Panc1 (cell line): ENCODE measurements at regions not wholly inside any gene's neighbourhood (a gene's known extent, or its start where the extent isn't known, plus 50 kb on each side); places are given as distances from the start of the nearest gene placed in this dataset.

ENCODE experiments used
- ATAC-seq: fragments of 200-7000 bp; cut with Tn5 transposase; 2 replicates; pipeline ENCODE4 v1.9.1; 2020; ENCODE audit warnings: mild to moderate bottlenecking, moderate library complexity
- BruUV-seq: library from RNA; stranded (reverse); fragments of 400-500 nt; replicated peaks from 2 replicates; lab custom pipeline; 2021; lab: Mats Ljungman, UMichigan
- CTCF ChIA-PET: fragments of 300-600 bp; sonication (Branson Sonifier 250); formaldehyde crosslinking; loops from one replicate; lab custom pipeline; 2022; ENCODE audit warnings: antibody characterized with exemption; lab: Charles Lee
- POLR2A ChIA-PET: fragments of 300-600 bp; sonication (Branson Sonifier 250); formaldehyde crosslinking; loops from one replicate; lab custom pipeline; 2022; ENCODE audit warnings: antibody characterized with exemption; lab: Charles Lee
- DNase-seq: peaks from one replicate; pipeline ENCODE4 v3.0.0-alpha.2; 2010; ENCODE audit warnings: low read depth, low spot score
- H3K27ac ChIP-seq: 2 replicates; pipeline ENCODE4 v1.5.1; 2011; ENCODE audit warnings: mild to moderate bottlenecking, low read length, inconsistent platforms
- H3K27me3 ChIP-seq: fragments of 200-500 bp; sonication (Bioruptor generic); 2 replicates; pipeline ENCODE4 v1.6.0; 2014; ENCODE audit warnings: low read length, inconsistent platforms; ENCODE audit not compliant: control insufficient read depth, insufficient read depth
- H3K36me3 ChIP-seq: fragments of 200-500 bp; sonication (Bioruptor generic); 2 replicates; pipeline ENCODE4 v1.5.1; 2014; ENCODE audit warnings: inconsistent platforms, mild to moderate bottlenecking, low read length, moderate library complexity; ENCODE audit not compliant: control insufficient read depth, insufficient read depth
- H3K4me1 ChIP-seq: 2 replicates; pipeline ENCODE4 v1.5.1; 2011; ENCODE audit warnings: inconsistent platforms, mild to moderate bottlenecking, low read length, moderate library complexity; ENCODE audit not compliant: control insufficient read depth, insufficient read depth
- H3K4me3 ChIP-seq, 2 experiments: 2 replicates each; pipeline ENCODE4 v1.5.1; 2011 to 2012; ENCODE audit warnings: low read depth in 2 of 2, low read length in 2 of 2, mild to moderate bottlenecking in 2 of 2, inconsistent platforms in 1 of 2, moderate library complexity in 1 of 2
- H3K9me3 ChIP-seq: fragments of 200-500 bp; sonication (Bioruptor generic); 2 replicates; pipeline ENCODE4 v1.5.1; 2014; ENCODE audit warnings: low read depth, mild to moderate bottlenecking, inconsistent platforms, low read length, moderate library complexity; ENCODE audit not compliant: control insufficient read depth, insufficient read depth
- POLR2AphosphoS5 ChIP-seq: IDR thresholded peaks from 2 replicates; pipeline ENCODE4 v1.6.1; 2012; ENCODE audit warnings: mild to moderate bottlenecking, low read depth, low read length, moderate library complexity
- REST ChIP-seq, 2 experiments: IDR thresholded peaks; 2 replicates each; pipeline ENCODE4 v1.6.1; 2011 to 2012; ENCODE audit warnings: low read depth in 2 of 2, control low read depth in 1 of 2, low read length in 1 of 2, mild to moderate bottlenecking in 1 of 2, moderate library complexity in 1 of 2; ENCODE audit not compliant: insufficient read depth in 1 of 2
- SIN3A ChIP-seq: IDR thresholded peaks from 2 replicates; pipeline ENCODE4 v1.6.1; 2012; ENCODE audit warnings: low read depth, mild to moderate bottlenecking, low read length, moderate library complexity, borderline replicate concordance; ENCODE audit not compliant: insufficient read depth
- TCF7L2 ChIP-seq: IDR thresholded peaks from 2 replicates; pipeline ENCODE4 v1.6.1; 2011; ENCODE audit warnings: mild to moderate bottlenecking, low read depth, low read length, inconsistent platforms
- in situ Hi-C: cut with HindIII; loops from 2 replicates; pipeline ENCODE4 v1.10.0; 2016; ENCODE audit warnings: low sequenced_read_pairs, low pct_unique_long_range_greater_than_20kb
- intact Hi-C: fragments of 100-400 bp; cut with micrococcal nuclease; formaldehyde crosslinking; loops from one replicate; pipeline ENCODE4 v1.10.0; 2022; ENCODE audit not compliant: unreplicated experiment
- TF ChIP-seq, protein P1 (sequence below): fragments of 450-650 bp; IDR thresholded peaks from 2 replicates; pipeline ENCODE4 v1.5.1; 2017; ENCODE audit warnings: mild to moderate bottlenecking

- Histone ChIP-seq H3K27ac (no peak overlapping the region), H3K36me3 (no peaks in the 10 kb centered on the region), H3K27me3 (no peaks in the 10 kb centered on the region), H3K4me3 (no peak overlapping the region), H3K9me3 (no peaks in the 10 kb centered on the region), H3K4me1 (no peaks in the 10 kb centered on the region)
- ChIA-PET POLR2A (interaction anchor here (0.5 kb wide), 1 partner anchor 186 kb away, joined by 7 read pairs; no protein-coding TSS in a partner anchor), CTCF (no interaction called here)
- DNase-seq (no peak), ATAC-seq (no peak)
- no TSS peak for BruUV-seq
- TF ChIP-seq TCF7L2 (no peak), REST (IDR thresholded peaks at IDR 0.05; ENCODE audit: insufficient read depth in 1 of 2, low read depth in 2 of 2, low read length in 1 of 2) (no peak)
- TF ChIP-seq, protein P1, sequence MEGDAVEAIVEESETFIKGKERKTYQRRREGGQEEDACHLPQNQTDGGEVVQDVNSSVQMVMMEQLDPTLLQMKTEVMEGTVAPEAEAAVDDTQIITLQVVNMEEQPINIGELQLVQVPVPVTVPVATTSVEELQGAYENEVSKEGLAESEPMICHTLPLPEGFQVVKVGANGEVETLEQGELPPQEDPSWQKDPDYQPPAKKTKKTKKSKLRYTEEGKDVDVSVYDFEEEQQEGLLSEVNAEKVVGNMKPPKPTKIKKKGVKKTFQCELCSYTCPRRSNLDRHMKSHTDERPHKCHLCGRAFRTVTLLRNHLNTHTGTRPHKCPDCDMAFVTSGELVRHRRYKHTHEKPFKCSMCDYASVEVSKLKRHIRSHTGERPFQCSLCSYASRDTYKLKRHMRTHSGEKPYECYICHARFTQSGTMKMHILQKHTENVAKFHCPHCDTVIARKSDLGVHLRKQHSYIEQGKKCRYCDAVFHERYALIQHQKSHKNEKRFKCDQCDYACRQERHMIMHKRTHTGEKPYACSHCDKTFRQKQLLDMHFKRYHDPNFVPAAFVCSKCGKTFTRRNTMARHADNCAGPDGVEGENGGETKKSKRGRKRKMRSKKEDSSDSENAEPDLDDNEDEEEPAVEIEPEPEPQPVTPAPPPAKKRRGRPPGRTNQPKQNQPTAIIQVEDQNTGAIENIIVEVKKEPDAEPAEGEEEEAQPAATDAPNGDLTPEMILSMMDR = no peak
- intact Hi-C loops (no loop called here), in situ Hi-C loops (no loop called here)
Observed at GRCh38 chr5:74406844-74407243, 233.7 kb downstream of the ENC1 start.

DNA sequence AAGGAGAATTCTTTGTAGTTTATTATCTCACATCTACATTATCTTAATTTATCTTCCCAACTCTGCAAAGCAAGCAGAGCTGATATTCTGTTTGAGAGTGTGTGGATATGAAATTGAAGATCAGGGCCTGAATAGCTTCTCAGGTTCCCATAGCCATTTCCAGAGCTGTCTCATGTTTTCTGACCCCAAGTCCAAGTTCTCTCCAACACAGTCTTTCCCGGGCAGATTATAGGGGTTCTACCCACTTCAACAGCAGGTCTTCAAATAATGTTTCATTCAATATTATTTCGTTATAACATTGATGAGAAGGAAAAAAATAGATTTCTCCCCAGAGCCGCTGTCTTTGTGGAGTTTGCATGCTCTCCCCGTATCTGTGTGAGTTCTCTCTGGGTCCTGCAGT is 234.9 kb downstream of the ENC1 start:
- no peaks in the 10 kb centered on the region for H3K9me3 ChIP-seq
- BruUV-seq = no TSS peak
- in situ Hi-C loops = no loop called here
- CTCF ChIA-PET = no interaction called here
- H3K36me3 ChIP-seq = no peaks in the 10 kb centered on the region
- POLR2A ChIA-PET = no interaction called here
- intact Hi-C loops = no loop called here
- H3K27me3 ChIP-seq = no peaks in the 10 kb centered on the region
- H3K4me3 ChIP-seq = no peak overlapping the region
- TF ChIP-seq TCF7L2 (no peak), REST (IDR thresholded peaks at IDR 0.05; ENCODE audit: insufficient read depth in 1 of 2, low read depth in 2 of 2, low read length in 1 of 2) (no peak), POLR2AphosphoS5 (no peak), SIN3A (no peak)
- TF ChIP-seq, protein P1 = no peak
- H3K27ac ChIP-seq = no peak overlapping the region
- no peaks in the 10 kb centered on the region for H3K4me1 ChIP-seq
- DNase-seq (no peak), ATAC-seq (no peak)
